Erythroblast (primary cell): ENCODE measurements at regions not wholly inside any gene's neighbourhood (a gene's known extent, or its start where the extent isn't known, plus 50 kb on each side); places are given as distances from the start of the nearest gene placed in this dataset.

Experiments used
- GATA1 ChIP-seq: IDR thresholded peaks from 2 replicates; pipeline ENCODE4 v1.6.1; 2011; ENCODE audit warnings: low read depth, mild to moderate bottlenecking, control low read depth, low read length, moderate library complexity
- POLR2A ChIP-seq: IDR thresholded peaks from 2 replicates; pipeline ENCODE4 v1.6.1; 2011; ENCODE audit warnings: mild to moderate bottlenecking, low read length

- TF ChIP-seq POLR2A (no peak), GATA1 (no peak)
Measured at GRCh38 chr1:31497601-31498000, 78.7 kb upstream of the TINAGL1 start.
